NCI-H2081 (cell line): ENCODE measurements at regions not wholly inside any gene's neighbourhood (a gene's known extent, or its start where the extent isn't known, plus 50 kb on each side); places are given as distances from the start of the nearest gene placed in this dataset.

Experiments
- DNase-seq, 2 experiments: peaks; one replicate each; lab custom pipeline; 2025; lab: John Stamatoyannopoulos, UW

GRCh38 chr18:43571078-43571689 lies 293.9 kb upstream of the SYT4 start:
- peak; percentile 77 for DNase-seq

- DNase-seq, result no peak
These were observed 294.9 kb upstream of the SYT4 start for GRCh38 chr18:43572163-43572562.

GRCh38 chr18:43574974-43575373 lies 297.7 kb upstream of the SYT4 start:
- peak; percentile 70 to 92 for DNase-seq

GRCh38 chr18:43578211-43578610 lies 300.9 kb upstream of the SYT4 start:
- no peak for DNase-seq

GRCh38 chr18:43578706-43579105 lies 301.4 kb upstream of the SYT4 start:
- DNase-seq, result peak; percentile 68 to 83

GRCh38 chr18:43581936-43582519 lies 304.7 kb upstream of the SYT4 start:
- no peak for DNase-seq

- DNase-seq, result peak; percentile 40 to 76
These were observed 310.4 kb upstream of the SYT4 start for GRCh38 chr18:43587538-43588153.

GRCh38 chr18:43588838-43589237 lies 311.5 kb upstream of the SYT4 start:
- no peak for DNase-seq

GRCh38 chr18:43589611-43590151 lies 312.4 kb upstream of the SYT4 start:
- DNase-seq, result no peak

GRCh38 chr18:43590182-43590903 lies 313.1 kb upstream of the SYT4 start:
- no peak for DNase-seq

GRCh38 chr18:43592269-43592668 lies 315.0 kb upstream of the SYT4 start:
- no peak for DNase-seq

GRCh38 chr18:43596105-43596712 lies 318.9 kb upstream of the SYT4 start:
- DNase-seq, result peak; percentile 40 to 68

- no peak for DNase-seq
These were observed 324.1 kb upstream of the SYT4 start for GRCh38 chr18:43601432-43601831.

- DNase-seq, result no peak
These were observed 327.9 kb upstream of the SYT4 start for GRCh38 chr18:43605224-43605623.

GRCh38 chr18:43606795-43607194 lies 329.5 kb upstream of the SYT4 start:
- DNase-seq, result peak in 1 of 2 experiments; percentile 46

- DNase-seq, result peak; percentile 26 to 62
These were observed 343.6 kb upstream of the SYT4 start for GRCh38 chr18:43620936-43621335.

GRCh38 chr18:43622024-43622423 lies 344.7 kb upstream of the SYT4 start:
- no peak for DNase-seq

- DNase-seq, result no peak
These were observed 348.3 kb upstream of the SYT4 start for GRCh38 chr18:43625582-43625981.

- DNase-seq, result peak; percentile 95 to 99
These were observed 350.7 kb upstream of the SYT4 start for GRCh38 chr18:43627848-43628530.

- peak; percentile 11 to 77 for DNase-seq
These were observed 357.7 kb upstream of the SYT4 start for GRCh38 chr18:43634994-43635393.

- DNase-seq, result peak; percentile 2 to 73
These were observed 358.1 kb upstream of the SYT4 start for GRCh38 chr18:43635397-43635796.
